Motor neuron (in vitro differentiated cells): ENCODE measurements at regions not wholly inside any gene's neighbourhood (a gene's known extent, or its start where the extent isn't known, plus 50 kb on each side); places are given as distances from the start of the nearest gene placed in this dataset.
A peak's percentile ranks its signal among the peaks of the same experiment; 100 is the strongest.

ENCODE experiments used
- ATAC-seq, 8 experiments: fragments of 200-7000 bp; cut with Tn5 transposase; replicated peaks in 6 of 8; 2 replicates each; pipeline ENCODE4 v1.8.0; 2021; ENCODE audit warnings: mild to moderate bottlenecking in 8 of 8, moderate library complexity in 8 of 8
- H3K27ac ChIP-seq, 2 donors: fragments of 250-450 bp; sonication (Bioruptor Pico); 2 replicates each; pipeline ENCODE4 v1.9.0; 2021; ENCODE audit warnings: antibody characterized with exemption in 2 of 2, mild to moderate bottlenecking in 2 of 2, moderate library complexity in 1 of 2
- H3K4me1 ChIP-seq, 2 donors: fragments of 250-450 bp; sonication (Bioruptor Pico); replicated peaks in 1 of 2; 2 replicates each; pipeline ENCODE4 v1.6.1; 2021; ENCODE audit warnings: antibody characterized with exemption in 2 of 2, mild to moderate bottlenecking in 2 of 2, moderate library complexity in 1 of 2
- H3K4me3 ChIP-seq, 5 donors: fragments of 250-450 bp; sonication (Bioruptor Pico); 2 replicates each; pipeline ENCODE4 v1.9.0; 2021; ENCODE audit warnings: antibody characterized with exemption in 5 of 5, mild to moderate bottlenecking in 5 of 5, moderate library complexity in 4 of 5
- WGBS, 10 experiments: fragments of 450-650 bp; shearing (Covaris generic); methylation state at CpG; one replicate each; pipeline ENCODE4 v1.0.0; 2022; 5-methylcytosine and 5-hydroxymethylcytosine counted together
- in situ Hi-C, 9 experiments: fragments of 400-800 bp; cut with MboI; loops; one replicate each; pipeline ENCODE4 v1.15.0; 2021; ENCODE audit warnings: low sequenced_read_pairs in 9 of 9, low pct_unique_long_range_greater_than_20kb in 2 of 9; ENCODE audit not compliant: unreplicated experiment in 9 of 9

DNA sequence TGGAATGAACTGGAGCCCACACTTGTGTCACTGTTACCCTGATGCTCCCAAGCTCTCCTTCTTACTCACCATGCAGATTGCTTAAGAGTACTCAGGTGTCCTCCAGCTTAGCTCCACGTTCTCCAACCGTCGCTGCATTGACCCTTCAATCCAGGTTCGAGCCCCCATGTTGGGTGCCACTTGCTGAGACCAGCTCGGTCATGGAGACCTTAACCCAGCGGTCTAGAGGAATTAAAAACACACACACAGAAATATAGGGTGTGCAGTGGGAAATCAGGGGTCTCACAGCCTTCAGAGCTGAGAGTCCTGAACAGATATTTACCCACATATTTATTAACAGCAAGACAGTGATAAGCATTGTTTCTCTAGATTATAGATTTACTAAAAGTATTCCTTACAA is 229.1 kb upstream of the APCDD1 start:
- in situ Hi-C loops = loop anchor here in 1 of 9 experiments (25.0 kb wide), 1 partner anchor 287 kb away; no protein-coding TSS in a partner anchor
- Histone ChIP-seq H3K4me1 (no peaks in the 10 kb centered on the region), H3K4me3 (no peak overlapping the region), H3K27ac (no peak overlapping the region)
- 64 to 100% (median 93%) methylated on average over 1 to 6 of the region's 6 CpGs; no CpG with 5 or more reads in 2 of the 10 experiments for WGBS, 10 experiments
- ATAC-seq = no peak

DNA sequence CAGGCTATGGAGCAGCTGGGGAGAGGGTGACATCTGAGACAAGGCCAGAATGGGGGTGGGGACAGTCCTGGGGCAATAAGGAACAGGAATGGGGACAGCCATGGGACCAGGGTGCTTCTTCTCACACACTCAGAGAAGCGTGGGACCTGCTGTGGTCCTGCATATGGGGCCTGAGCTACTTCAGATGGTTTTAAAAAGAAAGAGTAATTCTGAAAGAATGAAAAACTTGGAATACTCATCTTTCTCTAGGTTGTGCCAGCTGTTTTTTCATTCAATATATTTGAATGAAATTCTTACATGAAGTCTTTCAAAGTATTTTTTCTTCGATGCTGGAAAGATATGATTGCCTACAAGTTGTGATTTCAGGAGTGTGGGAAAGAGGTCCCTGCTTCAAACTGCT is 227.5 kb upstream of the APCDD1 start:
- Histone ChIP-seq H3K27ac (no peak overlapping the region), H3K4me1 (no peaks in the 10 kb centered on the region), H3K4me3 (no peak overlapping the region)
- ATAC-seq = no peak
- WGBS, 10 experiments = 0 to 100% (median 86%) methylated on average over 1 to 2 of the region's 2 CpGs; no CpG with 5 or more reads in 4 of the 10 experiments
- in situ Hi-C loops = loop anchor here in 1 of 9 experiments (25.0 kb wide), 1 partner anchor 285 kb away; no protein-coding TSS in a partner anchor

DNA sequence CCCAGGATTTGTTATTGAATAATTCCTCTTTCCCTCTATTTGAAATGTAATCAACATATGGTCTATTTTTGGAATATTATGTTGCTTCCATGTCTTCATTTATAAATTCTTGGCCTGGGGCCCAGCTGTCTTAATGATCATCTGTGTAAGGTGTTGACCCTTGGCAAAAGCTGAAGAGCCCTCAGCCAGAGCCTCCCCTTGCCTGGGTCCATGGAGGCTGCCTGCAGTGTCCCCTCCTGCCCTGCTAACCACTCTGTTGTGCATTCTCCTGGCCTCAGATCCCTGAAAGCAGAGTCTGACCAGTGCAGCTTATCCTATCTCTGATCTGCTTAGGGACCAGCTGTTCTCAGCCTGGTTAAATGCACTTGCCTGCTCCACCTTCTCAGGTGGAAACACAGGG is 226.1 kb upstream of the APCDD1 start:
- ATAC-seq = peak in 1 of 8 experiments; percentile 64
- H3K4me1 ChIP-seq = no peaks in the 10 kb centered on the region
- H3K27ac ChIP-seq = no peak overlapping the region
- no peak overlapping the region for H3K4me3 ChIP-seq
- in situ Hi-C loops = loop anchor here in 1 of 9 experiments (25.0 kb wide), 1 partner anchor 284 kb away; no protein-coding TSS in a partner anchor

DNA sequence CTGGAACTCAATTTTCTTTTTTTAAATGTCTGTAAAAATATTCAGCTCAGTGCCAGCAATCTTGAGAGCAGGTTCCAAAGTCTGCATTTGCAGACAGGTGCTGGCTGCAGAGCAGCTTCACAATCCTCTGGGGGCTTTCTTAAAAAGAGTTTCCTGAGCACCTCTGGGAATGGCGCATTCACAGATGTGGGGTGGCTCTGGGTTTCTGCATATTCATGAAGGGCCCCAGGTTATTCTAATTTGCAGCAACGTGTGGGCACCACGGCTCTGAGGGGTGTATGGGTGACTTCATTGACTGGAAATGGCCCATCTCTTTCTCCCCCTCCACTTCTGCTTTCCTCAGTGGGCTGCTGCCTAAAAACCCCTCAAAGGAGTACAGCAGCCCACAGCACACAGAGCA is 225.0 kb upstream of the APCDD1 start:
- H3K27ac ChIP-seq = no peak overlapping the region
- no peaks in the 10 kb centered on the region for H3K4me1 ChIP-seq
- H3K4me3 ChIP-seq = no peak overlapping the region
- in situ Hi-C loops = loop anchor here in 1 of 9 experiments (25.0 kb wide), 1 partner anchor 283 kb away; no protein-coding TSS in a partner anchor
- 0 to 100% (median 50%) methylated on average over 1 to 3 of the region's 3 CpGs; no CpG with 5 or more reads in 3 of the 10 experiments for WGBS, 10 experiments
- ATAC-seq = peak in 1 of 8 experiments; percentile 60

DNA sequence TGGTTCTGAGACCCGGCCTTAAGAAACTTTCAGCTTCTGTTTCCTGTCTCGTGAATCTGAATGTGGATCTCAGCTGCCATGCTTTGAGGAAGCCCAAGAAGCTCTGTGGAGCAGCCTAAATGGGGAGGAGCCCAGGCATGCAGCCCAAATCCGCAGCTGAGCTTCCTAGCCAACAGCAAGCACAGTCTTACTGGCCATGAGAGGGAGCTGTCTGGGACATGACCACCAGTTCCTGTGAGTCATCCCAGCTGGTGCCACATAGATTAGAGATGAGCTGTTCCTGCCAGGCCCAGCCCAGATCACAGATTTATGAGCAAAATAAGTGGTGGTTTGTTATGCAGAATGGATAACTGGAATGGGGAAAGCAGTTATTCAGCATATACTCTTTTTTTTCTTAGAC is 224.4 kb upstream of the APCDD1 start:
- in situ Hi-C loops = loop anchor here in 1 of 9 experiments (25.0 kb wide), 1 partner anchor 282 kb away; no protein-coding TSS in a partner anchor
- ATAC-seq = peak in 6 of 8 experiments; percentile 50 to 88 (median 72)
- no peak overlapping the region for H3K4me3 ChIP-seq
- WGBS, 10 experiments = 51 to 100% (median 92%) methylated on average over 1 to 3 of the region's 3 CpGs; no CpG with 5 or more reads in 5 of the 10 experiments
- no peaks in the 10 kb centered on the region for H3K4me1 ChIP-seq
- no peak overlapping the region for H3K27ac ChIP-seq

DNA sequence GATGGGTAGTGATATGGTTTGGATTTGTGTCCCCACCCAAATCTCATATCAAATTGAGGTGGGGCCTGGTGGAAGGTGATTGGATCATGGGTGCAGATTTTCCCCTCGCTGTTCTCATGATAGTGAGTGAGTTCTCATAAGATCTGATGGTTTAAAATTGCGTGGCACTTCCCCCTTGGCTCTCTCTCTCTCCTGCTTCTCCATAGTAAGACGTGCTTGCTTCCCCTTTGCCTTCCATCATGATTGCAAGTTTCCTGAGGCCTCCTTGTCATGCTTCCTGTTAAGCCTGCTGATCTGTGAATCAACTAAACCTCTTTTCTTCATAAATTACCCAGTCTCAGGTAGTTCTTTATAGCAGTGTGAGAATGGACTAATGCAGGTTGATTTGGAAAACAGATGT is 223.2 kb upstream of the APCDD1 start:
- 20 to 100% (median 80%) methylated on average over 1 to 3 of the region's 3 CpGs; no CpG with 5 or more reads in 4 of the 10 experiments for WGBS, 10 experiments
- Histone ChIP-seq H3K4me1 (no peaks in the 10 kb centered on the region), H3K27ac (no peak overlapping the region), H3K4me3 (no peak overlapping the region)
- ATAC-seq = no peak
- in situ Hi-C loops = loop anchor here in 1 of 9 experiments (25.0 kb wide), 1 partner anchor 281 kb away; no protein-coding TSS in a partner anchor

DNA sequence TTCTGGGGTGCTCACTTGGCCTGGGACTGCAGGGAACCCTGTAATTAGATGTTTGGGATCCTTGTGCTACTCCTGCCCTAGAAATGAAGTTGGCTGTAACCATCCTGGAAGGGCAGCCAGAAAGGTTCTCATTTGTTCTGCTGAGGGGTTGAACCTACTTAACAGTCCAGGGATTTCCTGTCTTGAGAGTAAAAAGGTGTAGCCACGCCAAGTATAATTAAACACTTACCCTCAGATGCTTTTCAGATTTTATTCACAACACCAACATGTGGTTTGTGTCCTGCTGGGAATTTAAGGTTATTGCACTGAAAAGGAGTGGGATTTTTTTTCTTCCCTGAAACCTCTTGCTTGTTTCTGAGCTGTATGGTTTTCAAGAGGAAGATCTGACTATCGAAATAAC is 222.4 kb upstream of the APCDD1 start:
- 26 to 100% (median 92%) methylated on average over 1 to 2 of the region's 2 CpGs; no CpG with 5 or more reads in 1 of the 10 experiments for WGBS, 10 experiments
- ATAC-seq = peak in 1 of 8 experiments; percentile 27
- in situ Hi-C loops = loop anchor here in 1 of 9 experiments (25.0 kb wide), 1 partner anchor 280 kb away; no protein-coding TSS in a partner anchor
- Histone ChIP-seq H3K4me3 (no peak overlapping the region), H3K4me1 (no peaks in the 10 kb centered on the region), H3K27ac (no peak overlapping the region)

DNA sequence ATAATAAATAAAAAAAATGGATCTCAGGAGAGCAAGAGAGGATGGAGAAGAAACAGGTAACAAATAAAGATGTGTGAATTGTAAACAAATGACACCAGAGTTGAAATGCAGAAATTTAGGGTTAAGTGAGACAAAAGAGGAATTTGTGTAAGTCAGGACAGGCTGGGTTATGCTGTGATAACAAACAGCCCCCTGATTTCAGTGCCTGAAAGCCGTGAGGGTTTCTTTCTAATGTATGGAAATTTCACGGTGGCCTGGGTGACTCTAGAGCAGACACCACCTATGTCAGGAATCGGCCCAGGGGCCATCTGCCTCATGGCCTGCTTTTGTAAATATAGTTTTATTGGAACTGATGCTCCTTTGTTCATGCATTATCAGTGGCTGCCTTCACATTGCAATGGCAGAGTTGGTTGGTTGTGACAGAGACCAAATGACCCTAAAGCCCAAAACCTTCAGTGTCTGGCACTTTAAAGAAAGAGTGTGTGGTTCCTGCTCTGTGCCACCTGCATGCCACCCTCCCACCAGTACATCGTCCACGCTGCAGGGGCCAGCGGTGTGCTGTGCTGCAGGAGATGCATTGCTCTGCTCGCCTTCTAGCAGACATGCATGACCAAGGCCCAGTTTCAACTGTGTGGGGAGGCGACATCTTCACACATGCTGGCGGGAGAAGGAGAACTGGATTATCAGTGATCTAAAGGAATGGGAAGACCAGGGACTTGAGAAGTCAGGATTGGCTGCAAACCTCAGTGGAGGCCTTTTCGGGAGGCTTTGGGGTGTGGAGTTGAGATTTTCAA is 221.2 kb upstream of the APCDD1 start:
- ATAC-seq = no peak
- no peaks in the 10 kb centered on the region for H3K4me1 ChIP-seq
- WGBS, 10 experiments = 60 to 100% (median 88%) methylated on average over 1 to 9 of the region's 10 CpGs; no CpG with 5 or more reads in 1 of the 10 experiments
- H3K27ac ChIP-seq = no peak overlapping the region
- in situ Hi-C loops = loop anchor here in 1 of 9 experiments (25.0 kb wide), 1 partner anchor 279 kb away; no protein-coding TSS in a partner anchor
- H3K4me3 ChIP-seq = no peak overlapping the region

DNA sequence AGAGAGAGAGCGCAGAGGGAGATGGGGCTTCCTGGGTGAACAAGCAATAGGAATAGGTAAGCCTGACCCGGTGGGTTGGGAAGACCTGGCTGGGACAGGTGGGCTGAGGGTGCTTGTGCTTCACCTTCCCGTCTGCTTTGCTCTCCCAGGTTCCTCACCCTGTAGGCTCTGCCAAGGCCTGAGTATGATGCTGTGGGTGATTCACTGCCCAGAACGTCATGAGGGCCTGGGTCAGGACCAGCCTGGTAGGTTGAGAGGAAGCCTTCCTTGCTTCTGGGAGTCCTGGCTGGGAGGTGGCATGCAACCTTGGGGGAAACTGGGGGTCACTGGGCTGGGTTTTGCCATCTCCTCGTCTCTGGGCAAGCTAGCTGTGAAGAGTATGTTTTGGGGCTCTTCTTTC is 220.2 kb upstream of the APCDD1 start:
- in situ Hi-C loops = loop anchor here in 1 of 9 experiments (25.0 kb wide), 1 partner anchor 278 kb away; no protein-coding TSS in a partner anchor
- 71 to 100% (median 89%) methylated on average over 1 to 4 of the region's 5 CpGs for WGBS, 10 experiments
- no peak for ATAC-seq
- H3K4me1 ChIP-seq = no peaks in the 10 kb centered on the region
- H3K4me3 ChIP-seq = no peak overlapping the region
- H3K27ac ChIP-seq = no peak overlapping the region

DNA sequence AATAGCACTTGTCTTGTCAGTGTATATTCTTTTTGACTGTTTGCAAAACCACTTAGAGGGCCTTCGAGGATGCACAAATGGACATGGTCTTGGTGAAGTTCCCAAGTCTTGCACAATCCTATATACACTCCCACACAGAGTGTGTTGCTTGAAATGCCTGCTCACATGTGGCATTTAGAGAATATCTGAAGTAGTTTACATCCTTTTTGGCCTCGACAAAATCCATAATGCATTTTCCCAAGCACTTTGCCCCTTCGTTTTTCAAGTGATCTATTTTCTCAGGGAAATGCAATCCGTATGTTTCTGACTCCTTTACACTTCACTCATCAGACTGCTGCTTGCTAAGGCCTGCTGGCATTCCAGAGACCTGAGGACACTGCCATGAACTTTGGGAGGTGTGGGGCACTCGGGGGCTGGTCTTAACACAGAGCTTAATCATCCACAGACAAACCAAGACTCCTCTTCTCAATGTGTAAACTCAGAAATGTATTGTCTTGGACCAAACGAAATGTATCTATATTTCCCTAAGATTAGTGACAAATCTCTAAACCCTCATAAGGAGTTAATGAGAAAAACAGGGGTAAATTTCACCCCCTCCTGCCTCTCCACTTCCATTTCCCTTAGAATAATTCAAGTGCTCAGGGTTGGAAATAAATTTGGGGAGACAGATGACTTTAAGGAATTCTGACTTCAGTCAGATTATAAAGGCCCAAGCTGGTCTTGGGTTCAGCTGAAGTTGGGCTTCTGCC is 219.3 kb upstream of the APCDD1 start:
- peak in 4 of 8 experiments; percentile 28 to 72 (median 36) for ATAC-seq

DNA sequence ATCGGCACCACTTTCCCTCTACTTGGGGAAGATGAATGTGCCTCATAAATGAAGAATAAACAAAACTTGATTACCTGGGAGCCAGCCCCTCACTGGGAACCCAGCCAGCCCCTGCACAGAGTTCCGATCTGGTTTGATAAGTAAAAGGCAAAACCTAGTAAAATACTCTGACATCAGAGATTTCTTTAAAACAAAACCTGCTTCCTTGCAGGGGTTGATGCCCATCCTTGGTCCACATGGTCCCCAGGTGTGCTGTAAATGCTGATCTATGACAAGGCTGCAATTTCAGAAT is 218.8 kb upstream of the APCDD1 start:
- in situ Hi-C loops = loop anchor here in 1 of 9 experiments (25.0 kb wide), 1 partner anchor 277 kb away; no protein-coding TSS in a partner anchor
- Histone ChIP-seq H3K27ac (no peak overlapping the region), H3K4me3 (no peak overlapping the region), H3K4me1 (peaks cover 0 to 5% of the 10 kb centered on the region in 2 donors)
- no peak for ATAC-seq
- WGBS, 10 experiments = 43 to 100% (median 79%) methylated on average over 1 to 2 of the region's 2 CpGs; no CpG with 5 or more reads in 3 of the 10 experiments

More for the DNA sequence above, 219.3 kb upstream of the APCDD1 start:
- 0 to 100% (median 40%) methylated on average over 1 to 6 of the region's 6 CpGs; no CpG with 5 or more reads in 1 of the 10 experiments for WGBS, 10 experiments
- no peak overlapping the region for H3K4me3 ChIP-seq
- H3K27ac ChIP-seq = no peak overlapping the region
- in situ Hi-C loops = loop anchor here in 1 of 9 experiments (25.0 kb wide), 1 partner anchor 277 kb away; no protein-coding TSS in a partner anchor
- peaks cover 0 to 2% of the 10 kb centered on the region in 2 donors for H3K4me1 ChIP-seq

DNA sequence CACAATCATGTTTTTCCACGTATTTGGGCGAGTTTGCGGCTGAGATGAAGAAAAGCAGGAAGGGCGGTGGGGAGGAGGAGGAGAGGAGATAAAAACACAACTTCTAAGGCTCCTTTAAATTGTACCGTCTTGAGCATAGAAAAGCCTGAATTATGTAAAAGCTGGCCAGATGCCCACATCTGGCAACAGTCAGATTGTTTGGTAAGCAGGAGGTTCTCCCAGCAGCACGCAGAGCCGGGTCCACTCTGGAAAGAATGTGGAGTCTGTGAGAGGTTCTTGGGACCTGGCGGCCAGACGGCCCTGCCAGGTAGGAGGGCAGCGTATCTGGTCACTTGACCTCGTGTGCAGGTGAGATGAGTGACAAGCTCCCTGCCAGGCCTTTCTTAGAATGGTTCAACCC is 215.3 kb upstream of the APCDD1 start:
- in situ Hi-C loops = loop anchor here in 1 of 9 experiments (25.0 kb wide), 1 partner anchor 273 kb away; no protein-coding TSS in a partner anchor
- Histone ChIP-seq H3K4me3 (no peak overlapping the region), H3K4me1 (peaks cover 8% of the 10 kb centered on the region in 2 donors), H3K27ac (no peak overlapping the region)
- 10 to 93% (median 76%) methylated on average over 1 to 5 of the region's 11 CpGs; no CpG with 5 or more reads in 4 of the 10 experiments for WGBS, 10 experiments
- peak in 3 of 8 experiments; percentile 39 to 65 (median 49) for ATAC-seq
